ENCODE measurements at regions not wholly inside any gene's neighbourhood (a gene's known extent, or its start where the extent isn't known, plus 50 kb on each side); places are given as distances from the start of the nearest gene placed in this dataset.

GRCh38 chr10:130862626-130863025 lies 448.9 kb downstream of the TCERG1L start:
- H3K4me1 ChIP-seq (ENCODE audit: insufficient read depth), result no peaks in the 10 kb centered on the region
- no peak overlapping the region for H3K4me3 ChIP-seq
- H3K27me3 ChIP-seq (ENCODE audit: insufficient read depth), result no peaks in the 10 kb centered on the region
- DNase-seq (ENCODE audit: low spot score), result no peak
- H3K36me3 Mint-ChIP-seq (ENCODE audit: low read depth), result peaks cover 11% of the 10 kb centered on the region
- H3K27ac ChIP-seq (ENCODE audit: low read depth), result no peak overlapping the region
- H2AFZ ChIP-seq, result no peak overlapping the region
- no peak for ATAC-seq
- H3K4me2 ChIP-seq, result no peak overlapping the region
- peaks cover 84% of the 10 kb centered on the region for H3K9me3 Mint-ChIP-seq
- no peaks in the 10 kb centered on the region for H3K36me3 ChIP-seq (ENCODE audit: insufficient read depth)
- H3K27ac Mint-ChIP-seq, result no peak overlapping the region
- no peaks in the 10 kb centered on the region for H4K20me1 ChIP-seq (replicated peaks; ENCODE audit: insufficient read depth)
- no peak overlapping the region for H3K4me3 Mint-ChIP-seq
- no peaks in the 10 kb centered on the region for H3K79me2 ChIP-seq (replicated peaks; ENCODE audit: insufficient read depth)
- H3K9me2 ChIP-seq (ENCODE audit: insufficient read depth), result no peaks in the 10 kb centered on the region
- no peaks in the 10 kb centered on the region for H3K4me1 Mint-ChIP-seq
- no peaks in the 10 kb centered on the region for H3F3A ChIP-seq (replicated peaks; ENCODE audit: low read depth)
- H3K27me3 Mint-ChIP-seq (ENCODE audit: insufficient read depth, low read depth, poor library complexity), result peaks cover 2% of the 10 kb centered on the region
- TF ChIP-seq, protein P1, sequence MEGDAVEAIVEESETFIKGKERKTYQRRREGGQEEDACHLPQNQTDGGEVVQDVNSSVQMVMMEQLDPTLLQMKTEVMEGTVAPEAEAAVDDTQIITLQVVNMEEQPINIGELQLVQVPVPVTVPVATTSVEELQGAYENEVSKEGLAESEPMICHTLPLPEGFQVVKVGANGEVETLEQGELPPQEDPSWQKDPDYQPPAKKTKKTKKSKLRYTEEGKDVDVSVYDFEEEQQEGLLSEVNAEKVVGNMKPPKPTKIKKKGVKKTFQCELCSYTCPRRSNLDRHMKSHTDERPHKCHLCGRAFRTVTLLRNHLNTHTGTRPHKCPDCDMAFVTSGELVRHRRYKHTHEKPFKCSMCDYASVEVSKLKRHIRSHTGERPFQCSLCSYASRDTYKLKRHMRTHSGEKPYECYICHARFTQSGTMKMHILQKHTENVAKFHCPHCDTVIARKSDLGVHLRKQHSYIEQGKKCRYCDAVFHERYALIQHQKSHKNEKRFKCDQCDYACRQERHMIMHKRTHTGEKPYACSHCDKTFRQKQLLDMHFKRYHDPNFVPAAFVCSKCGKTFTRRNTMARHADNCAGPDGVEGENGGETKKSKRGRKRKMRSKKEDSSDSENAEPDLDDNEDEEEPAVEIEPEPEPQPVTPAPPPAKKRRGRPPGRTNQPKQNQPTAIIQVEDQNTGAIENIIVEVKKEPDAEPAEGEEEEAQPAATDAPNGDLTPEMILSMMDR (conservative IDR thresholded peaks at IDR 0.05; ENCODE audit: low read depth in 2 of 2), result no peak
- no peak for TF ChIP-seq ZNF114 (CRISPR knock-in tag; IDR thresholded peaks at IDR 0.05)
- TF ChIP-seq STAT1 (IDR thresholded peaks at IDR 0.05; ENCODE audit: unreplicated experiment), result no peak

DNA sequence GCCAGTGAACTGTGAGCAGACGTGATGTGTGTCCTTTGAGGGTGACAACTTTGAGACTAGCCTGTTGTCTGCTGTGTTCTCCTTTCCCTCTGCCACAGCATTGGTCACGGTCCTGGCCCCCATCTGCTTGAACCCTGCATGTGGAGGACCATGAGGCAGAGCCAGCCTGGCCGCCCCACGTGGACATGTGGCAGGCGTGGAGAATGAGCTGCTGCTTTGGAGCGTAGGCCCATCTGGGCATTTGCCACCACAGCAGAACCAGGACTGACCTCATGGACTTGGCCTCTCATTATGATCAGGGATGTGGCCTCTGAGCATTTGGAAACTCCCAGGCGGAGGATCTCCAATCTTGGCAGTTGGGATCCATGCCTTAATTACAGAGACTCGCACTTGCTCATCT lies 448.5 kb downstream of the TCERG1L start:
- Histone ChIP-seq H3K9me2 (ENCODE audit: insufficient read depth) (no peaks in the 10 kb centered on the region), H3K27ac (ENCODE audit: low read depth) (no peak overlapping the region), H3K27me3 (ENCODE audit: insufficient read depth) (no peaks in the 10 kb centered on the region), H3K4me3 (no peak overlapping the region), H2AFZ (no peak overlapping the region), H3K36me3 (ENCODE audit: insufficient read depth) (no peaks in the 10 kb centered on the region), H3F3A (replicated peaks; ENCODE audit: low read depth) (no peaks in the 10 kb centered on the region), H4K20me1 (replicated peaks; ENCODE audit: insufficient read depth) (no peaks in the 10 kb centered on the region), H3K79me2 (replicated peaks; ENCODE audit: insufficient read depth) (no peaks in the 10 kb centered on the region), H3K4me2 (no peak overlapping the region), H3K4me1 (ENCODE audit: insufficient read depth) (no peaks in the 10 kb centered on the region)
- H3K4me3 Mint-ChIP-seq, result no peak overlapping the region
- H3K36me3 Mint-ChIP-seq (ENCODE audit: low read depth), result peaks cover 10% of the 10 kb centered on the region
- DNase-seq (ENCODE audit: low spot score) (no peak), ATAC-seq (no peak)
- H3K9me3 Mint-ChIP-seq, result peaks cover 86% of the 10 kb centered on the region
- no peak overlapping the region for H3K27ac Mint-ChIP-seq
- H3K27me3 Mint-ChIP-seq (ENCODE audit: insufficient read depth, low read depth, poor library complexity), result peaks cover 2% of the 10 kb centered on the region
- no peaks in the 10 kb centered on the region for H3K4me1 Mint-ChIP-seq
- TF ChIP-seq JUNB (IDR thresholded peaks at IDR 0.05; ENCODE audit: unreplicated experiment) (no peak), POLR2AphosphoS5 (IDR thresholded peaks at IDR 0.05; ENCODE audit: low read depth) (no peak), ETS1 (IDR thresholded peaks at IDR 0.05) (no peak), EZH2phosphoT487 (IDR thresholded peaks at IDR 0.05; ENCODE audit: unreplicated experiment) (no peak), NANOG (IDR thresholded peaks at IDR 0.05; ENCODE audit: borderline replicate concordance) (no peak), ZNF462 (CRISPR knock-in tag; IDR thresholded peaks at IDR 0.05) (no peak), STAT1 (IDR thresholded peaks at IDR 0.05; ENCODE audit: unreplicated experiment) (no peak), ZNF331 (CRISPR knock-in tag; IDR thresholded peaks at IDR 0.05; ENCODE audit: low read depth) (no peak)
- TF ChIP-seq, protein P2, sequence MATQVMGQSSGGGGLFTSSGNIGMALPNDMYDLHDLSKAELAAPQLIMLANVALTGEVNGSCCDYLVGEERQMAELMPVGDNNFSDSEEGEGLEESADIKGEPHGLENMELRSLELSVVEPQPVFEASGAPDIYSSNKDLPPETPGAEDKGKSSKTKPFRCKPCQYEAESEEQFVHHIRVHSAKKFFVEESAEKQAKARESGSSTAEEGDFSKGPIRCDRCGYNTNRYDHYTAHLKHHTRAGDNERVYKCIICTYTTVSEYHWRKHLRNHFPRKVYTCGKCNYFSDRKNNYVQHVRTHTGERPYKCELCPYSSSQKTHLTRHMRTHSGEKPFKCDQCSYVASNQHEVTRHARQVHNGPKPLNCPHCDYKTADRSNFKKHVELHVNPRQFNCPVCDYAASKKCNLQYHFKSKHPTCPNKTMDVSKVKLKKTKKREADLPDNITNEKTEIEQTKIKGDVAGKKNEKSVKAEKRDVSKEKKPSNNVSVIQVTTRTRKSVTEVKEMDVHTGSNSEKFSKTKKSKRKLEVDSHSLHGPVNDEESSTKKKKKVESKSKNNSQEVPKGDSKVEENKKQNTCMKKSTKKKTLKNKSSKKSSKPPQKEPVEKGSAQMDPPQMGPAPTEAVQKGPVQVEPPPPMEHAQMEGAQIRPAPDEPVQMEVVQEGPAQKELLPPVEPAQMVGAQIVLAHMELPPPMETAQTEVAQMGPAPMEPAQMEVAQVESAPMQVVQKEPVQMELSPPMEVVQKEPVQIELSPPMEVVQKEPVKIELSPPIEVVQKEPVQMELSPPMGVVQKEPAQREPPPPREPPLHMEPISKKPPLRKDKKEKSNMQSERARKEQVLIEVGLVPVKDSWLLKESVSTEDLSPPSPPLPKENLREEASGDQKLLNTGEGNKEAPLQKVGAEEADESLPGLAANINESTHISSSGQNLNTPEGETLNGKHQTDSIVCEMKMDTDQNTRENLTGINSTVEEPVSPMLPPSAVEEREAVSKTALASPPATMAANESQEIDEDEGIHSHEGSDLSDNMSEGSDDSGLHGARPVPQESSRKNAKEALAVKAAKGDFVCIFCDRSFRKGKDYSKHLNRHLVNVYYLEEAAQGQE (IDR thresholded peaks at IDR 0.05; ENCODE audit: unreplicated experiment), result no peak

Data from GM23338 (cell line).